MM.1S (cell line): ENCODE measurements at regions not wholly inside any gene's neighbourhood (a gene's known extent, or its start where the extent isn't known, plus 50 kb on each side); places are given as distances from the start of the nearest gene placed in this dataset.

Source experiments
- EZH2 ChIP-seq: fragments of 300-600 bp; sonication (generic); optimal IDR thresholded peaks from 2 replicates; pipeline ENCODE3; 2017; ENCODE audit warnings: low read depth, mild to moderate bottlenecking, antibody characterized with exemption, low read length, mixed read lengths
- EZH2phosphoT487 ChIP-seq: fragments of 300-600 bp; sonication (generic); IDR thresholded peaks from 2 replicates; pipeline ENCODE4 v1.6.1; 2018; ENCODE audit warnings: antibody characterized with exemption, low read length
- TF ChIP-seq, protein P1 (sequence below): fragments of 300-600 bp; sonication (generic); IDR thresholded peaks from 2 replicates; pipeline ENCODE4 v1.5.1; 2016; ENCODE audit warnings: antibody characterized with exemption, low read length, mixed read lengths

DNA sequence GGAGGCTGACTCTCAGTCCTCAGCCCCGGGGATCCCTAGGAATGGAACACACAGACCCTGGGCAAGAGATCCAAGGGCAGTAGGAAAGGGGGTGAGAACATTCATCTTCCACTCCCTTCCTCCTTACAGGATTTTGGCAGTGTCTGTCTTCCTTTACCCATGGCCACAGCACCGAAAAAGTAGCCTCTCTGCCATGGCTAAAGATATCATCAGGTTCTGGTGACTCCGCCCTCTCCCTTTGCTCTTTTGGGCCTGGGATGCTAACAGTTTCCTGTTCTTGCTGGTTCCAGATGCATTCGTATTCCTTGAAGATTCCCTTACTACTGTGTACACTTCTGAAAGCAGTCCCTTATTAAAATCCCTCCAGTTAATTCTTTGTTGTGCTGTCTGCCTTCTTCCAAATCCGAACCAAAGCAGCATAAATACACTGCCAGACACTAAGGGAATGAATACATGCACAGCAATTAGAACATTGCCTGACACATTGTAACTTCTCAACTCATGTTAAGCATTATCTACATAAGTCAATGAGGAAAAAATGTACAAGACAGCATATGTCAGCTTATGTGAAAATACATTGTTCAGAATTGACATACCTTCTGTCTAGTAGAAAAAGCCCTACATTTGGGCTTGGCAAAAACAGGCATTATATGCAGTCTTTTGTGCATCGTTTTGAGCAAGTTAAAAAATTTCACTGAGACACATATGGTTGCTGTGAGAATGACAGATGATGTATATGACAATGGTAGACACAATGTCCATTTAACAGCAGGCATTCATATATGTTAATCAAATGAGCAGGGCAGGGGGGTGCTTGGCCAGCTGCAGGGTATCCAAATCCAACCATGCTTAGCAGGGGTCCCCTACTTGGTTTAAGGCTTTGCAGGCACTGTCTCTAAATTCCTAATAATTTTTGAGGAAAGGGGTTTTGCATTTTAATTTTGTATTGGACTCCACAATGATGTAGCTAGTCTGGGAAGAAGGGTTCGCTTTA, 58.8 kb upstream of the RAI14 start:
- TF ChIP-seq EZH2phosphoT487 (no peak), EZH2 (no peak)
- TF ChIP-seq, protein P1, sequence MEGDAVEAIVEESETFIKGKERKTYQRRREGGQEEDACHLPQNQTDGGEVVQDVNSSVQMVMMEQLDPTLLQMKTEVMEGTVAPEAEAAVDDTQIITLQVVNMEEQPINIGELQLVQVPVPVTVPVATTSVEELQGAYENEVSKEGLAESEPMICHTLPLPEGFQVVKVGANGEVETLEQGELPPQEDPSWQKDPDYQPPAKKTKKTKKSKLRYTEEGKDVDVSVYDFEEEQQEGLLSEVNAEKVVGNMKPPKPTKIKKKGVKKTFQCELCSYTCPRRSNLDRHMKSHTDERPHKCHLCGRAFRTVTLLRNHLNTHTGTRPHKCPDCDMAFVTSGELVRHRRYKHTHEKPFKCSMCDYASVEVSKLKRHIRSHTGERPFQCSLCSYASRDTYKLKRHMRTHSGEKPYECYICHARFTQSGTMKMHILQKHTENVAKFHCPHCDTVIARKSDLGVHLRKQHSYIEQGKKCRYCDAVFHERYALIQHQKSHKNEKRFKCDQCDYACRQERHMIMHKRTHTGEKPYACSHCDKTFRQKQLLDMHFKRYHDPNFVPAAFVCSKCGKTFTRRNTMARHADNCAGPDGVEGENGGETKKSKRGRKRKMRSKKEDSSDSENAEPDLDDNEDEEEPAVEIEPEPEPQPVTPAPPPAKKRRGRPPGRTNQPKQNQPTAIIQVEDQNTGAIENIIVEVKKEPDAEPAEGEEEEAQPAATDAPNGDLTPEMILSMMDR = no peak
